ENCODE measurements at regions not wholly inside any gene's neighbourhood (a gene's known extent, or its start where the extent isn't known, plus 50 kb on each side); places are given as distances from the start of the nearest gene placed in this dataset.

DNA sequence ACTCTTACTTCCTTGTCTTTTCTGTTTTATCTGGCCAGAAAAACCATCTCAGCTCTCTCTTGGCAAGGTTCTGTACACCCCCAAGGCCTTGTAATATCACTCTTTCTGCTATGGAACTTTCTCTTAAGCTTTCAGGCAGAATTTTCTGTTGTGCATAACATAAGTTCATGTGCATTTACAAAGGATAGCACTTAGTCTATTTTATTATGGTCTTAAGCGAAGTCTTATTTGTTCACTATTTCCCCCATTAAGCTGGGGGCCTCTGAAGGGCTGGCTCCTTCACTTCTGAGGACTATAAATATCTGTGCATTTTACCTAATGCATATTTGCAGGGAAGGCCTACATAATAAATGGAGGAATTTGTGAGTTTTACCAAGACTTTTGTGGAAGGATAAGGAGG lies 1393.4 kb downstream of the FAM181B start:
- H3K14ac ChIP-seq (ENCODE audit: low read length), result no peak overlapping the region
- no peaks in the 10 kb centered on the region for H3K36me3 ChIP-seq (ENCODE audit: control insufficient read depth in 1 of 2, insufficient read depth in 2 of 2, low read length in 2 of 2)
- H2BK5ac ChIP-seq (ENCODE audit: low read depth, low read length, poor library complexity), result no peak overlapping the region
- no peaks in the 10 kb centered on the region for H3K4me1 ChIP-seq (ENCODE audit: control insufficient read depth in 1 of 2, insufficient read depth in 2 of 2, low read length in 2 of 2)
- H3K4ac ChIP-seq (ENCODE audit: low read depth, low read length), result no peak overlapping the region
- no peak overlapping the region for H4K12ac ChIP-seq (ENCODE audit: low read depth, low read length)
- H3K79me2 ChIP-seq (ENCODE audit: control insufficient read depth, insufficient read depth, low read length, poor library complexity), result no peaks in the 10 kb centered on the region
- H2AK5ac ChIP-seq (ENCODE audit: low read length), result no peak overlapping the region
- no peak overlapping the region for H3K23ac ChIP-seq (ENCODE audit: low read length)
- no CpG with 5 or more reads among the region's 1 CpG for WGBS (ENCODE audit: extremely low coverage, insufficient coverage, insufficient read length)
- H3K27me3 ChIP-seq (ENCODE audit: insufficient read depth, low read length), result no peaks in the 10 kb centered on the region
- H3K4me2 ChIP-seq (ENCODE audit: low read length), result no peak overlapping the region
- no peak overlapping the region for H3K4me3 ChIP-seq (ENCODE audit: low read depth, low read length)
- DNase-seq, result no peak
- no peak overlapping the region for H2AFZ ChIP-seq (ENCODE audit: insufficient read depth, low read length, poor library complexity)
- H4K8ac ChIP-seq (ENCODE audit: low read depth, low read length), result no peak overlapping the region
- H3K27ac ChIP-seq (ENCODE audit: low read depth, low read length), result no peak overlapping the region
- no peak overlapping the region for H2BK12ac ChIP-seq (ENCODE audit: low read length)
- H4K91ac ChIP-seq (ENCODE audit: low read depth, low read length), result no peak overlapping the region
- no peak overlapping the region for H3K9ac ChIP-seq (ENCODE audit: low read length)
- H3K9me3 ChIP-seq (ENCODE audit: insufficient read depth, low read depth, low read length), result no peaks in the 10 kb centered on the region
- H2BK120ac ChIP-seq (ENCODE audit: insufficient read depth, low read length, poor library complexity), result no peak overlapping the region
- H3K79me1 ChIP-seq (ENCODE audit: low read length), result no peaks in the 10 kb centered on the region
- H3K18ac ChIP-seq (ENCODE audit: low read length), result no peak overlapping the region

DNA sequence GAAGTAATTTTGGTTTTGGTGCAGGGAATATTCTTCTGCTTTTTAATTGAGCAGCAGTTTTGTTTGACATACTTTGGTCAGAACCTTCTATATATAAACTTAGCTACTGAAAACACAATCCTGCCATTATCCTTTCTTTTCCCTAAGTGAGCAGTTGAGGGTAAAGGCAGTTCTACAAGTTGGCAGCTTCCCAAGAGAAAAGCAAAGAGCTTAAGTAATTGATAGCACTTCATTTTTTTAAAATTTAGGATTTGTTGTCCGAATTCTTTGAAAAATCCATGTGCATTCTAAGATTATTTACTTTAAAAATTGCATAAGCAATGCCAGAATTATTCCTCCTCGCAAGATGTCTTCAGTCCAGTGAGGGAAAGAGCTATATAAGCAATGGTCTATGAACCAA lies 1394.1 kb downstream of the FAM181B start:
- Histone ChIP-seq H2BK5ac (ENCODE audit: low read depth, low read length, poor library complexity) (no peak overlapping the region), H3K79me1 (ENCODE audit: low read length) (no peaks in the 10 kb centered on the region), H3K4me3 (ENCODE audit: low read depth, low read length) (no peak overlapping the region), H2AK5ac (ENCODE audit: low read length) (no peak overlapping the region), H2BK12ac (ENCODE audit: low read length) (no peak overlapping the region), H3K4me1 (ENCODE audit: control insufficient read depth in 1 of 2, insufficient read depth in 2 of 2, low read length in 2 of 2) (no peaks in the 10 kb centered on the region), H4K91ac (ENCODE audit: low read depth, low read length) (no peak overlapping the region), H3K79me2 (ENCODE audit: control insufficient read depth, insufficient read depth, low read length, poor library complexity) (no peaks in the 10 kb centered on the region), H3K4ac (ENCODE audit: low read depth, low read length) (no peak overlapping the region), H3K14ac (ENCODE audit: low read length) (no peak overlapping the region), H3K9ac (ENCODE audit: low read length) (no peak overlapping the region), H4K12ac (ENCODE audit: low read depth, low read length) (no peak overlapping the region), H3K23ac (ENCODE audit: low read length) (no peak overlapping the region), H3K27me3 (ENCODE audit: insufficient read depth, low read length) (no peaks in the 10 kb centered on the region), H4K8ac (ENCODE audit: low read depth, low read length) (no peak overlapping the region), H2AFZ (ENCODE audit: insufficient read depth, low read length, poor library complexity) (no peak overlapping the region), H2BK120ac (ENCODE audit: insufficient read depth, low read length, poor library complexity) (no peak overlapping the region), H3K9me3 (ENCODE audit: insufficient read depth, low read depth, low read length) (no peaks in the 10 kb centered on the region), H3K27ac (ENCODE audit: low read depth, low read length) (no peak overlapping the region), H3K18ac (ENCODE audit: low read length) (no peak overlapping the region), H3K4me2 (ENCODE audit: low read length) (no peak overlapping the region), H3K36me3 (ENCODE audit: control insufficient read depth in 1 of 2, insufficient read depth in 2 of 2, low read length in 2 of 2) (no peaks in the 10 kb centered on the region)
- WGBS (ENCODE audit: extremely low coverage, insufficient coverage, insufficient read length), result no CpG with 5 or more reads among the region's 2 CpGs
- no peak for DNase-seq

DNA sequence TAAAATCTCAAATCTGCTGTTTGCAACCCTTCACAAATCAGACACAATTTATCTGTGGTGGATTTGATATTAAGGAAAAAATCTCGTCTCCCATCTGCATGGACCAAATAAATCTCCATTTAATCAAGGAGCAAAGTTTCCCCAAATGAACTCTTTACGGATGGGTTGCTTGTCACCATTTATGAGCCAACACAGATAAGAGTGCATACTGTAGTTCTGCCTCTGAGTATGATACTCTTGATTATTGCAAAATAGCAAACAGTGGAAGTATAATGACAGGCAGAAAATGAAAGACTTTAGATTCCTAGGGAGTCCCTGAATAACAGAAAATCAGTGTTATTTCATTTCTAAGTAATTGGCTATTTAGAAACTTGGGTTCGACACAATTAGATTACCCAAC lies 1395.9 kb downstream of the FAM181B start:
- Histone ChIP-seq H2BK5ac (ENCODE audit: low read depth, low read length, poor library complexity) (no peak overlapping the region), H3K79me2 (ENCODE audit: control insufficient read depth, insufficient read depth, low read length, poor library complexity) (no peaks in the 10 kb centered on the region), H3K4ac (ENCODE audit: low read depth, low read length) (no peak overlapping the region), H3K27me3 (ENCODE audit: insufficient read depth, low read length) (no peaks in the 10 kb centered on the region), H3K36me3 (ENCODE audit: control insufficient read depth in 1 of 2, insufficient read depth in 2 of 2, low read length in 2 of 2) (no peaks in the 10 kb centered on the region), H2BK12ac (ENCODE audit: low read length) (no peak overlapping the region), H2BK120ac (ENCODE audit: insufficient read depth, low read length, poor library complexity) (no peak overlapping the region), H2AK5ac (ENCODE audit: low read length) (no peak overlapping the region), H3K27ac (ENCODE audit: low read depth, low read length) (no peak overlapping the region), H3K23ac (ENCODE audit: low read length) (no peak overlapping the region), H3K79me1 (ENCODE audit: low read length) (no peaks in the 10 kb centered on the region), H4K12ac (ENCODE audit: low read depth, low read length) (no peak overlapping the region), H3K4me2 (ENCODE audit: low read length) (no peak overlapping the region), H3K4me1 (ENCODE audit: control insufficient read depth in 1 of 2, insufficient read depth in 2 of 2, low read length in 2 of 2) (no peaks in the 10 kb centered on the region), H3K4me3 (ENCODE audit: low read depth, low read length) (no peak overlapping the region), H3K9ac (ENCODE audit: low read length) (no peak overlapping the region), H3K14ac (ENCODE audit: low read length) (no peak overlapping the region), H2AFZ (ENCODE audit: insufficient read depth, low read length, poor library complexity) (no peak overlapping the region), H4K8ac (ENCODE audit: low read depth, low read length) (no peak overlapping the region), H4K91ac (ENCODE audit: low read depth, low read length) (no peak overlapping the region), H3K18ac (ENCODE audit: low read length) (no peak overlapping the region), H3K9me3 (ENCODE audit: insufficient read depth, low read depth, low read length) (no peaks in the 10 kb centered on the region)
- no CpG with 5 or more reads among the region's 3 CpGs for WGBS (ENCODE audit: extremely low coverage, insufficient coverage, insufficient read length)
- no peak for DNase-seq

DNA sequence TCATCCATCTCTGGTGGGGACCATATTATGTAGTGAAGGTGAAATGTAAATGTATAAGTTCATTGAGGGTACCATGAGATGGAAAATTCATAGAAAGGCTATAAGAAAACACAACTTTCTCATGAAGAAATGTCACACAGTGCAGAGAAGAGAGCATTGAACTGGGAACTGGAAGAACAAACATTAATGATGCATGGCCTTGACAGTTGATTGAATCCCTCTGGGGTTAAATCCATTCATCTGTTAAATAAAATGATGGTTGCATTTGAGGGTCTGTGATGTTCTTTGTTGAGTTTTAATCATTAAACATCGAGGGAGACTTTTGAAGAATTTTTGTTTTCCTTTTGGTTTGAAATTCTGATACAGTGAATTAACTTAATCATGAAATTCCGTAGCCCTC lies 1401.4 kb downstream of the FAM181B start:
- H3K36me3 ChIP-seq (ENCODE audit: control insufficient read depth in 1 of 2, insufficient read depth in 2 of 2, low read length in 2 of 2), result no peaks in the 10 kb centered on the region
- no peak overlapping the region for H3K27ac ChIP-seq (ENCODE audit: low read depth, low read length)
- H3K4me2 ChIP-seq (ENCODE audit: low read length), result no peak overlapping the region
- no peak overlapping the region for H3K14ac ChIP-seq (ENCODE audit: low read length)
- H3K9me3 ChIP-seq (ENCODE audit: insufficient read depth, low read depth, low read length), result no peaks in the 10 kb centered on the region
- H2AK5ac ChIP-seq (ENCODE audit: low read length), result no peak overlapping the region
- no peaks in the 10 kb centered on the region for H3K27me3 ChIP-seq (ENCODE audit: insufficient read depth, low read length)
- no peak overlapping the region for H4K91ac ChIP-seq (ENCODE audit: low read depth, low read length)
- no peak overlapping the region for H4K8ac ChIP-seq (ENCODE audit: low read depth, low read length)
- H3K23ac ChIP-seq (ENCODE audit: low read length), result no peak overlapping the region
- DNase-seq, result no peak
- H4K12ac ChIP-seq (ENCODE audit: low read depth, low read length), result no peak overlapping the region
- H2AFZ ChIP-seq (ENCODE audit: insufficient read depth, low read length, poor library complexity), result no peak overlapping the region
- no peaks in the 10 kb centered on the region for H3K4me1 ChIP-seq (ENCODE audit: control insufficient read depth in 1 of 2, insufficient read depth in 2 of 2, low read length in 2 of 2)
- H3K4ac ChIP-seq (ENCODE audit: low read depth, low read length), result no peak overlapping the region
- no peak overlapping the region for H3K4me3 ChIP-seq (ENCODE audit: low read depth, low read length)
- no peaks in the 10 kb centered on the region for H3K79me1 ChIP-seq (ENCODE audit: low read length)
- no peak overlapping the region for H2BK120ac ChIP-seq (ENCODE audit: insufficient read depth, low read length, poor library complexity)
- no peak overlapping the region for H3K9ac ChIP-seq (ENCODE audit: low read length)
- no CpG with 5 or more reads among the region's 2 CpGs for WGBS (ENCODE audit: extremely low coverage, insufficient coverage, insufficient read length)
- no peak overlapping the region for H2BK5ac ChIP-seq (ENCODE audit: low read depth, low read length, poor library complexity)
- H2BK12ac ChIP-seq (ENCODE audit: low read length), result no peak overlapping the region
- no peaks in the 10 kb centered on the region for H3K79me2 ChIP-seq (ENCODE audit: control insufficient read depth, insufficient read depth, low read length, poor library complexity)
- H3K18ac ChIP-seq (ENCODE audit: low read length), result no peak overlapping the region

All from trophoblast cell (in vitro differentiated cells and primary cell).